ENCODE measurements at regions not wholly inside any gene's neighbourhood (a gene's known extent, or its start where the extent isn't known, plus 50 kb on each side); places are given as distances from the start of the nearest gene placed in this dataset.

- H4K20me1 ChIP-seq (ENCODE audit: insufficient read depth) = no peaks in the 10 kb centered on the region
- BruUV-seq (replicated peaks) = no TSS peak
- no peaks in the 10 kb centered on the region for H3K36me3 ChIP-seq (ENCODE audit: low read depth)
- H3F3A ChIP-seq (ENCODE audit: insufficient read depth, low read depth) = peaks cover 3% of the 10 kb centered on the region
- H3K9me2 ChIP-seq (ENCODE audit: insufficient read depth) = no peaks in the 10 kb centered on the region
- DNase-seq = no peak
- H3K4me3 ChIP-seq = no peak overlapping the region
- H3K79me2 ChIP-seq (ENCODE audit: low read depth) = no peaks in the 10 kb centered on the region
- H2AFZ ChIP-seq = no peak overlapping the region
- POLR2A ChIA-PET (ENCODE audit: unreplicated experiment) = no interaction called here
- no peaks in the 10 kb centered on the region for H3K27me3 ChIP-seq (ENCODE audit: insufficient read depth, low read depth)
- H3K4me1 ChIP-seq (replicated peaks; ENCODE audit: insufficient read depth) = peaks cover 9% of the 10 kb centered on the region
- no peaks in the 10 kb centered on the region; the same call in 1 of the 2 replicates for H3K9me3 ChIP-seq (ENCODE audit: insufficient read depth, low read depth)
- H3K4me2 ChIP-seq = no peak overlapping the region
- H3K27ac ChIP-seq = no peak overlapping the region
- TF ChIP-seq EZH2 (IDR thresholded peaks at IDR 0.05; ENCODE audit: low read depth) (no peak), CTCF (conservative IDR thresholded peaks at IDR 0.05) (no peak)
- CTCF ChIA-PET = no interaction called here
- intact Hi-C loops (cut with micrococcal nuclease; ENCODE audit: unreplicated experiment) = no loop called here
Observed at GRCh38 chr9:72471096-72471495, 50.3 kb upstream of the TMC1 start.

- Histone ChIP-seq H3K36me3 (ENCODE audit: low read depth) (no peaks in the 10 kb centered on the region), H3K4me2 (no peak overlapping the region), H3K27ac (no peak overlapping the region), H3K9me2 (ENCODE audit: insufficient read depth) (no peaks in the 10 kb centered on the region), H3K9me3 (ENCODE audit: insufficient read depth, low read depth) (no peaks in the 10 kb centered on the region), H3K4me3 (no peak overlapping the region), H3F3A (ENCODE audit: insufficient read depth, low read depth) (no peaks in the 10 kb centered on the region), H3K4me1 (replicated peaks; ENCODE audit: insufficient read depth) (no peaks in the 10 kb centered on the region), H3K27me3 (ENCODE audit: insufficient read depth, low read depth) (no peaks in the 10 kb centered on the region), H4K20me1 (ENCODE audit: insufficient read depth) (no peaks in the 10 kb centered on the region), H3K79me2 (ENCODE audit: low read depth) (no peaks in the 10 kb centered on the region), H2AFZ (no peak overlapping the region)
- no peak for TF ChIP-seq CTCF (conservative IDR thresholded peaks at IDR 0.05)
- ChIA-PET POLR2A (ENCODE audit: unreplicated experiment) (no interaction called here), CTCF (no interaction called here)
- intact Hi-C loops (cut with micrococcal nuclease; ENCODE audit: unreplicated experiment) = no loop called here
- DNase-seq = no peak
- no TSS peak for BruUV-seq (replicated peaks)
Observed at GRCh38 chr9:72467766-72468738, 53.4 kb upstream of the TMC1 start.

- BruUV-seq (replicated peaks) = no TSS peak
Observed at GRCh38 chr9:72465593-72465984, 55.8 kb upstream of the TMC1 start.

More at GRCh38 chr9:72465593-72465984, 55.8 kb upstream of the TMC1 start:
- no peak overlapping the region for H3K4me2 ChIP-seq
- H3K36me3 ChIP-seq (ENCODE audit: low read depth) = no peaks in the 10 kb centered on the region
- no peak overlapping the region for H2AFZ ChIP-seq
- H3K4me3 ChIP-seq = no peak overlapping the region
- no peaks in the 10 kb centered on the region for H3K27me3 ChIP-seq (ENCODE audit: insufficient read depth, low read depth)
- intact Hi-C loops (cut with micrococcal nuclease; ENCODE audit: unreplicated experiment) = no loop called here
- CTCF ChIA-PET = interaction anchor here (0.8 kb wide), 1 partner anchor 12 kb away, joined by 3 read pairs; no protein-coding TSS in a partner anchor
- no peak overlapping the region for H3K27ac ChIP-seq
- H3K4me1 ChIP-seq (replicated peaks; ENCODE audit: insufficient read depth) = no peaks in the 10 kb centered on the region
- H3K9me3 ChIP-seq (ENCODE audit: insufficient read depth, low read depth) = no peaks in the 10 kb centered on the region
- H3K9me2 ChIP-seq (ENCODE audit: insufficient read depth) = no peaks in the 10 kb centered on the region
- POLR2A ChIA-PET (ENCODE audit: unreplicated experiment) = no interaction called here
- H3F3A ChIP-seq (ENCODE audit: insufficient read depth, low read depth) = no peaks in the 10 kb centered on the region
- no peaks in the 10 kb centered on the region for H4K20me1 ChIP-seq (ENCODE audit: insufficient read depth)
- TF ChIP-seq EZH2 (IDR thresholded peaks at IDR 0.05; ENCODE audit: low read depth) (no peak), CTCF (conservative IDR thresholded peaks at IDR 0.05) (no peak)
- DNase-seq = no peak
- H3K79me2 ChIP-seq (ENCODE audit: low read depth) = no peaks in the 10 kb centered on the region
